NB4 (cell line): ENCODE measurements at regions not wholly inside any gene's neighbourhood (a gene's known extent, or its start where the extent isn't known, plus 50 kb on each side); places are given as distances from the start of the nearest gene placed in this dataset.

ENCODE experiments used
- CTCF ChIP-seq: IDR thresholded peaks from one replicate; pipeline ENCODE4 v1.5.1; 2012; ENCODE audit warnings: low read depth, low read length
- MYC ChIP-seq: IDR thresholded peaks from 2 replicates; pipeline ENCODE4 v1.6.1; 2011; ENCODE audit warnings: low read depth, low read length
- POLR2A ChIP-seq: IDR thresholded peaks from 2 replicates; pipeline ENCODE4 v1.6.1; 2011; ENCODE audit warnings: mild to moderate bottlenecking; ENCODE audit not compliant: insufficient read length; ENCODE audit errors: extremely low read depth

GRCh38 chr5:125404056-125404455 is 657.6 kb upstream of the ZNF608 start:
- TF ChIP-seq POLR2A (no peak), CTCF (no peak), MYC (no peak)
